ENCODE measurements at regions not wholly inside any gene's neighbourhood (a gene's known extent, or its start where the extent isn't known, plus 50 kb on each side); places are given as distances from the start of the nearest gene placed in this dataset.
"Not testable (repeated sequence)": the region's sequence is repeated elsewhere in the genome, so short reads cannot be mapped to it uniquely, and the experiment has no call there.

DNA sequence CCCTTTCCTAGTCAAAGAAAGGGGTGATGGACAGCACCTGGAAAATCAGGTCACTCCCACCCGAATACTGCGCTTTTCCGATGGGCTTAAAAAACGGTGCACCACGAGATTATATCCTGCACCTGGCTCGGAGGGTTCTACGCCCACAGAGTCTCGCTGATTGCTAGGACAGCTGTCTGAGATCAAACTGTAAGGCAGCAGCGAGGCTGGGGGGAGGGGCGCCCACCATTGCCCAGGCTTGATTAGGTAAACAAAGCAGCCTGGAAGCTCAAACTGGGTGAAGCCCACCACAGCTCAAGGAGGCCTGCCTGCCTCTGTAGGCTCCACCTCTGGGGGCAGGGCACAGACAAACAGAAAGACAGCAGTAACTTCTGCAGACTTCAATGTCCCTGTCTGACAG lies 783.4 kb downstream of the NSUN3 start:
- H3K27ac Mint-ChIP-seq, result not testable (repeated sequence)

GRCh38 chr3:94862703-94863102 lies 799.8 kb downstream of the NSUN3 start:
- no peak for DNase-seq (ENCODE audit: low spot score)
- Mint-ChIP-seq H3K9me3 (peaks cover 39% of the 10 kb centered on the region), H3K4me1 (ENCODE audit: low read depth) (no peaks in the 10 kb centered on the region), H3K4me3 (no peak overlapping the region), H3K36me3 (ENCODE audit: low read depth) (no peaks in the 10 kb centered on the region), H3K27me3 (ENCODE audit: low read depth) (no peaks in the 10 kb centered on the region), H3K27ac (no peak overlapping the region)

More for the DNA sequence above, 783.4 kb downstream of the NSUN3 start:
- not testable (repeated sequence) for H3K4me1 Mint-ChIP-seq (ENCODE audit: low read depth); H3K27me3 Mint-ChIP-seq (ENCODE audit: low read depth); DNase-seq (ENCODE audit: low spot score); H3K4me3 Mint-ChIP-seq; H3K36me3 Mint-ChIP-seq (ENCODE audit: low read depth); H3K9me3 Mint-ChIP-seq

DNA sequence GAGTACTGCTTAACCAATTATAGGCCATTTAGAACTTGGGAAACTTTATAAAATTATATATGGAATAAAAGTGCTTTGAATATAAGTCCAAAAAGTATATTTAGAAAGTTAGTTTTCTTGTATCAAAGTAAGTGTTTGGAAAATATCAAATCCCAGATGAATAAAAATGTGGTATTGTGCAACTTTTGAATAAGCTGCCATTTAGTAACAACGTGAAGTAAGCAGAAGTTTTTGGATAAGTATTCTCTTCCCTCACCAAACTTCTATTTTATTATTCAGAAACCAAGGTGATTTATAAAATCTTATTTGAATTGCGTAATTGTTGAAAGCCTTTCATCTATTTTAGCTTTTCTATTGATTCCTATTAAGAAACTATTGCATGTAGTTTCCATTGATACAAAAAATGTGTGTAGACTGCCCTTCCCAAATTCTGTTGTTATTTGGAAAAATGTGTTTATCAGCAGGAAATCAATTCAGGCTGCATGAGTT lies 806.2 kb downstream of the NSUN3 start:
- no peak overlapping the region for H3K27ac Mint-ChIP-seq
- DNase-seq (ENCODE audit: low spot score), result no peak
- H3K4me1 Mint-ChIP-seq (ENCODE audit: low read depth), result no peaks in the 10 kb centered on the region
- H3K27me3 Mint-ChIP-seq (ENCODE audit: low read depth), result no peaks in the 10 kb centered on the region
- H3K9me3 Mint-ChIP-seq, result peaks cover 16% of the 10 kb centered on the region
- no peaks in the 10 kb centered on the region for H3K36me3 Mint-ChIP-seq (ENCODE audit: low read depth)
- H3K4me3 Mint-ChIP-seq, result no peak overlapping the region

- Mint-ChIP-seq H3K4me1 (ENCODE audit: low read depth) (no peaks in the 10 kb centered on the region), H3K27ac (no peak overlapping the region), H3K27me3 (ENCODE audit: low read depth) (no peaks in the 10 kb centered on the region), H3K9me3 (no peaks in the 10 kb centered on the region), H3K36me3 (ENCODE audit: low read depth) (no peaks in the 10 kb centered on the region), H3K4me3 (no peak overlapping the region)
- DNase-seq (ENCODE audit: low spot score), result no peak
These were observed 810.9 kb downstream of the NSUN3 start for GRCh38 chr3:94873751-94874150.

DNA sequence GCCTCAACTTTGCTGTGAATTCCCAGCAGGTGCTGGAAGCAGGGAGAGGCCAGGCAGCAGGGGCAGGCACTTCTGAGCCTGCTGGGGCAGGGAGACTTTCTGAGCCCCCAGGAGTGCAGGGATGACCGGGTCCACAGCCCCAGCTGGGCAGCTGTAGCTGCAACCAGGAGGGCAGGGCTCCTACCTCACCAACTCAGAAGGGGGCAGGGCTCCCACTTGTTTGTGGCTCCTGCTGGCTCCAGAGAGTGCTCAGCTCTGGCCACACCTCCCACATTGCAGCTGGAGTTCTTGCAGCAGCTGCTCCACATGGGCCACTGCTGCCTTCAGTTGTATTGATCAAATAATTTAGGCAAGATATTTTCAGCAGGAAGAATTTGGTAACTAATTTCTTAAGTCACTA lies 812.3 kb downstream of the NSUN3 start:
- Mint-ChIP-seq H3K27ac (no peak overlapping the region), H3K9me3 (no peaks in the 10 kb centered on the region), H3K4me3 (no peak overlapping the region), H3K36me3 (ENCODE audit: low read depth) (no peaks in the 10 kb centered on the region), H3K4me1 (ENCODE audit: low read depth) (no peaks in the 10 kb centered on the region), H3K27me3 (ENCODE audit: low read depth) (no peaks in the 10 kb centered on the region)
- no peak for DNase-seq (ENCODE audit: low spot score)

GRCh38 chr3:94887065-94887464 lies 824.2 kb downstream of the NSUN3 start:
- no peaks in the 10 kb centered on the region for H3K36me3 Mint-ChIP-seq (ENCODE audit: low read depth)
- no peaks in the 10 kb centered on the region for H3K27me3 Mint-ChIP-seq (ENCODE audit: low read depth)
- no peak overlapping the region for H3K27ac Mint-ChIP-seq
- no peak for DNase-seq (ENCODE audit: low spot score)
- H3K4me3 Mint-ChIP-seq, result no peak overlapping the region
- peaks cover 4% of the 10 kb centered on the region for H3K9me3 Mint-ChIP-seq
- H3K4me1 Mint-ChIP-seq (ENCODE audit: low read depth), result no peaks in the 10 kb centered on the region

GRCh38 chr3:94896994-94897393 lies 834.1 kb downstream of the NSUN3 start:
- Mint-ChIP-seq H3K27ac (no peak overlapping the region), H3K36me3 (ENCODE audit: low read depth) (no peaks in the 10 kb centered on the region), H3K9me3 (peaks cover 25% of the 10 kb centered on the region), H3K4me3 (no peak overlapping the region), H3K4me1 (ENCODE audit: low read depth) (no peaks in the 10 kb centered on the region), H3K27me3 (ENCODE audit: low read depth) (no peaks in the 10 kb centered on the region)
- DNase-seq (ENCODE audit: low spot score), result no peak

DNA sequence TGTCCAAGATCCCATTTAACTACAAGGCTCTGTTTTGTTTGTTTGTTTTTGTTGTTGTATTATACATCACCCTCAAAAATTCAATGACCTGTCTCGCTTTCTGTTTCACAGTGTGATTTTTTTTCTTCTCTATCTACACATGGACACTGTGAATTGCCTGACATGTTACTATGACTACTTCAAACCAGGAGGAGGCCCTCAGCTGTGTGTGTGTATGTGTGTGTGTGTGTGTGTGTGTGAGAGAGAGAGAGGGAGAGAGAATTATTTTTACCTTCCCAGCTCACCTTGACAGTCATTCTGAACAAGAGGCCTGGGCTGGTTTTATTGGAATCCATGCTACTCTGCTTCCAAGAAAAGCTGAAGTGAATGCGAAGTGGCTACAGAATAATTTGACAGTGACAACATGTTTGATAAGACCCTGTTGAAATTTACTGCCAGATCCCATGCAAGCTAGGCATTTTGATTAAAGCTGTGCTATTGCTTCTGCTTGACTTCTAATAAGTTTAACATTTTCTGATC lies 841.4 kb downstream of the NSUN3 start:
- Mint-ChIP-seq H3K4me3 (no peak overlapping the region), H3K36me3 (ENCODE audit: low read depth) (no peaks in the 10 kb centered on the region), H3K27me3 (ENCODE audit: low read depth) (no peaks in the 10 kb centered on the region), H3K9me3 (peaks cover 9% of the 10 kb centered on the region), H3K27ac (no peak overlapping the region), H3K4me1 (ENCODE audit: low read depth) (no peaks in the 10 kb centered on the region)
- no peak for DNase-seq (ENCODE audit: low spot score)

GRCh38 chr3:94909726-94910125 lies 846.9 kb downstream of the NSUN3 start:
- Mint-ChIP-seq H3K27ac (no peak overlapping the region), H3K9me3 (peaks cover 10% of the 10 kb centered on the region), H3K27me3 (ENCODE audit: low read depth) (no peaks in the 10 kb centered on the region), H3K4me3 (no peak overlapping the region), H3K36me3 (ENCODE audit: low read depth) (no peaks in the 10 kb centered on the region), H3K4me1 (ENCODE audit: low read depth) (no peaks in the 10 kb centered on the region)
- no peak for DNase-seq (ENCODE audit: low spot score)

DNA sequence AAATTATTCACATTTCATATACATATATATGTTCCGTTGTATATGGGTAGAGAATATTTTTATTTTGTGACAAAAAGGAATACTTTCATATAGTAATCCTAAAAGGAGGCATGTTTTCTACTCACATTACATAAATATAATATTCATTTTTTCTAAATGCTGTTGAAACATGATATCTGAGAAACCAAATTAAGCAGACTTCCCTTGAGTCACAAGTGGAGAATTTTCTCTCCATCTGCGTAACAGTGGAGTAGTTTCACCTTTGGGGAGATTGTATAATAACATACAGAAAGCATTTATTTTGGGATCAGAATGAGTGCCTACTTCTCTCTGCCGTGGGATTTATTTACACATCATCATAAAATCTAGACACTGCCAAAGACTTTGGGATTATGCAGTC lies 849.8 kb downstream of the NSUN3 start:
- no peaks in the 10 kb centered on the region for H3K36me3 Mint-ChIP-seq (ENCODE audit: low read depth)
- H3K4me3 Mint-ChIP-seq, result no peak overlapping the region
- no peak for DNase-seq (ENCODE audit: low spot score)
- H3K27ac Mint-ChIP-seq, result no peak overlapping the region
- H3K27me3 Mint-ChIP-seq (ENCODE audit: low read depth), result no peaks in the 10 kb centered on the region
- peaks cover 9% of the 10 kb centered on the region for H3K9me3 Mint-ChIP-seq
- H3K4me1 Mint-ChIP-seq (ENCODE audit: low read depth), result no peaks in the 10 kb centered on the region

DNA sequence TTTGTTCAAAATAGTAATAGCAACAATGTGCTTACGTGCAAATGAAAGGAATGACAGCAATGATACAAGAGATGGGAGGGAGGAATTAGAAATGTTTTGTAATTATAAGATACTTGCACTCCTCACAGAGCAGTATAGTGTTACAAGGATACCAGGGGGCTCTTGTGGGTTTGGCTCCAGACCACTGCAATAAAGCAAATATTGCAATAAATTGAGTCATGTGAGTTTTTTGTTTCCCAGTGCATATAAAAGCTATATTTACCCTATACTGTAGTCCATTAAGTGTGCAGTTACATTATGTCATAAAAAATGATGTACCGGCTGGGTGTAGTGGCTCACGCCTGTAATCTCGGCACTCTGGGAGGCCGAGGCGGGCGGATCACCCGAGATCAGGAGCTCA lies 864.3 kb downstream of the NSUN3 start:
- Mint-ChIP-seq H3K36me3 (ENCODE audit: low read depth) (no peaks in the 10 kb centered on the region), H3K9me3 (peaks cover 12% of the 10 kb centered on the region), H3K4me1 (ENCODE audit: low read depth) (no peaks in the 10 kb centered on the region), H3K4me3 (no peak overlapping the region), H3K27ac (no peak overlapping the region), H3K27me3 (ENCODE audit: low read depth) (no peaks in the 10 kb centered on the region)
- DNase-seq (ENCODE audit: low spot score), result no peak

DNA sequence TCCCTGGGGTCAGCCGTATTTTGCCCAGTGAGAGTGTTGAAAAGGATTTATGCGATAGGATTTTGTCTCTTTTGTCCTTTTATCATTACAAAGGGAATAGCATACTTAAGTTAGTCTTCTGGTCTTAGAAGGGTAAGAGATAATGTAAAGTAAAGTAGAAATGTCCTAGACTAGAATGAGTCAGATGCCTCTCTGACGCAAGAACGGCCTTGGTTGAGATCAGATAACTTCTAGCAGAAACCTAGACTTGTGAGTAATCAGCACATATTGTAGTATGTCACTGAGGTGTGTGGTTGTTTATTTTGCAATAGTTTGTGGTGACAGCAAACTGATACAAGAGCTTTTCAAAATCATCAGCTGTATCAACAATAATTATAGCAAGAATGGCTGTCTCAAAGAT lies 866.1 kb downstream of the NSUN3 start:
- no peaks in the 10 kb centered on the region for H3K27me3 Mint-ChIP-seq (ENCODE audit: low read depth)
- H3K36me3 Mint-ChIP-seq (ENCODE audit: low read depth), result no peaks in the 10 kb centered on the region
- no peak overlapping the region for H3K4me3 Mint-ChIP-seq
- peak; percentile 7 for DNase-seq (ENCODE audit: low spot score)
- H3K4me1 Mint-ChIP-seq (ENCODE audit: low read depth), result no peaks in the 10 kb centered on the region
- H3K27ac Mint-ChIP-seq, result no peak overlapping the region
- H3K9me3 Mint-ChIP-seq, result peaks cover 8% of the 10 kb centered on the region

GRCh38 chr3:94935738-94936580 lies 873.1 kb downstream of the NSUN3 start:
- peaks cover 34% of the 10 kb centered on the region for H3K9me3 Mint-ChIP-seq
- H3K36me3 Mint-ChIP-seq (ENCODE audit: low read depth), result no peaks in the 10 kb centered on the region
- no peak overlapping the region for H3K4me3 Mint-ChIP-seq
- no peaks in the 10 kb centered on the region for H3K27me3 Mint-ChIP-seq (ENCODE audit: low read depth)
- DNase-seq (ENCODE audit: low spot score), result no peak
- no peak overlapping the region for H3K27ac Mint-ChIP-seq
- H3K4me1 Mint-ChIP-seq (ENCODE audit: low read depth), result no peaks in the 10 kb centered on the region

- Mint-ChIP-seq H3K4me1 (ENCODE audit: low read depth) (no peaks in the 10 kb centered on the region), H3K36me3 (ENCODE audit: low read depth) (no peaks in the 10 kb centered on the region), H3K4me3 (no peak overlapping the region), H3K9me3 (peaks cover 36% of the 10 kb centered on the region), H3K27ac (no peak overlapping the region), H3K27me3 (ENCODE audit: low read depth) (no peaks in the 10 kb centered on the region)
- no peak for DNase-seq (ENCODE audit: low spot score)
These were observed 875.1 kb downstream of the NSUN3 start for GRCh38 chr3:94937980-94938379.

DNA sequence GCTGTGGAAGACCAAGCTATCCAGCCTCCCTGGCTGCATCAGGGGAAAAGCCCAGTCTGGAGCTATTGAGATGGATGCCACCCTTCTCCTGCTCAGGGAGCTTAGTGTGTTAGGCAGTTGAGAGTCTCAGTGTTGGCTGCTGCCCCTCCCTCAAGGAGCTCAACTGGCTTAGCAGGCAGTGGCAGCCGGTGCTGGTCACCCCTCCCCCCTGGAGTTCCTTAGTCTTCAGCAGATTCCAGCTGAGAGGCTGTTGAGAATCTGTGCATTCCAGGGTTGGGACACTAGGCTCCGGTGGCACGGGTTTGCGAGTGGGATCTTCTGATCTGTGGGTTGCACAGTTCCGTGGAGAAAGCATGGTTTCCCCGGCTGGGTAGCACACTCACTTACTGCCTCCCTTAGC lies 883.8 kb downstream of the NSUN3 start:
- no peak overlapping the region for H3K4me3 Mint-ChIP-seq
- peaks cover 39% of the 10 kb centered on the region for H3K9me3 Mint-ChIP-seq
- no peak overlapping the region for H3K27ac Mint-ChIP-seq
- no peaks in the 10 kb centered on the region for H3K36me3 Mint-ChIP-seq (ENCODE audit: low read depth)
- H3K4me1 Mint-ChIP-seq (ENCODE audit: low read depth), result no peaks in the 10 kb centered on the region
- H3K27me3 Mint-ChIP-seq (ENCODE audit: low read depth), result no peaks in the 10 kb centered on the region
- DNase-seq (ENCODE audit: low spot score), result no peak

Measured in T-helper 2 cell treated with Interferon-gamma antibody and Interleukin-4, amounts not matched to agents 5 μg/mL and 100 μg/mL, for 36 hours (primary cell).